HG03039 (cell line): ENCODE measurements at regions not wholly inside any gene's neighbourhood (a gene's known extent, or its start where the extent isn't known, plus 50 kb on each side); places are given as distances from the start of the nearest gene placed in this dataset.
"Not testable (repeated sequence)": the region's sequence is repeated elsewhere in the genome, so short reads cannot be mapped to it uniquely, and the experiment has no call there.

Source experiments
- ATAC-seq: cut with Tn5 transposase; IDR thresholded peaks from one replicate; pipeline ENCODE4 v1.9.1; 2021; ENCODE audit warnings: mild to moderate bottlenecking, moderate library complexity; ENCODE audit not compliant: unreplicated experiment

- ATAC-seq, result no peak
These were observed 84.7 kb downstream of the URB2 start for GRCh38 chr1:229710746-229711145.

- ATAC-seq, result no peak
These were observed 88.3 kb downstream of the URB2 start for GRCh38 chr1:229714306-229714705.

GRCh38 chr1:229714964-229715603 lies 89.0 kb downstream of the URB2 start:
- no peak for ATAC-seq

- ATAC-seq, result no peak
These were observed 90.0 kb downstream of the URB2 start for GRCh38 chr1:229716069-229716468.

- ATAC-seq, result no peak
These were observed 90.7 kb downstream of the URB2 start for GRCh38 chr1:229716704-229717103.

- ATAC-seq, result no peak
These were observed 91.9 kb downstream of the URB2 start for GRCh38 chr1:229717786-229718576.

- ATAC-seq, result no peak
These were observed 100.0 kb downstream of the URB2 start for GRCh38 chr1:229726061-229726460.

- no peak for ATAC-seq
These were observed 103.9 kb downstream of the URB2 start for GRCh38 chr1:229729916-229730315.

GRCh38 chr1:229730573-229730972 lies 104.5 kb downstream of the URB2 start:
- ATAC-seq, result no peak

GRCh38 chr1:229732061-229732460 lies 106.0 kb downstream of the URB2 start:
- no peak for ATAC-seq

- ATAC-seq, result no peak
These were observed 110.3 kb downstream of the URB2 start for GRCh38 chr1:229736376-229736775.

- ATAC-seq, result not testable (repeated sequence)
These were observed 116.6 kb downstream of the URB2 start for GRCh38 chr1:229742614-229743013.

- no peak for ATAC-seq
These were observed 123.9 kb downstream of the URB2 start for GRCh38 chr1:229749992-229750391.

- no peak for ATAC-seq
These were observed 125.6 kb downstream of the URB2 start for GRCh38 chr1:229751610-229752009.

- ATAC-seq, result no peak
These were observed 126.6 kb downstream of the URB2 start for GRCh38 chr1:229752679-229753078.

GRCh38 chr1:229753764-229754551 lies 127.9 kb downstream of the URB2 start:
- ATAC-seq, result no peak

- ATAC-seq, result no peak
These were observed 130.6 kb downstream of the URB2 start for GRCh38 chr1:229756666-229757065.

- ATAC-seq, result no peak
These were observed 131.2 kb downstream of the URB2 start for GRCh38 chr1:229757226-229757625.

GRCh38 chr1:229758101-229759036 lies 132.3 kb downstream of the URB2 start:
- ATAC-seq, result no peak

GRCh38 chr1:229759037-229759435 lies 133.0 kb downstream of the URB2 start:
- no peak for ATAC-seq

GRCh38 chr1:229759586-229759985 lies 133.5 kb downstream of the URB2 start:
- ATAC-seq, result no peak
